Suprapubic skin (tissue), 4 donors: ENCODE measurements at regions not wholly inside any gene's neighbourhood (a gene's known extent, or its start where the extent isn't known, plus 50 kb on each side); places are given as distances from the start of the nearest gene placed in this dataset.

ENCODE experiments used
- DNase-seq, 2 donors: peaks; one replicate each; pipeline ENCODE4 v3.0.0-alpha.2; 2019; ENCODE audit warnings: low spot score in 2 of 2
- H3K27ac ChIP-seq: fragments of 200-600 bp; sonication (generic); one replicate; pipeline ENCODE4 v1.5.1; 2019
- H3K27me3 ChIP-seq: fragments of 200-600 bp; sonication (generic); one replicate; pipeline ENCODE4 v1.5.1; 2019
- H3K36me3 ChIP-seq: fragments of 200-600 bp; sonication (generic); one replicate; pipeline ENCODE4 v1.5.1; 2019
- H3K4me1 ChIP-seq: fragments of 200-600 bp; sonication (generic); one replicate; pipeline ENCODE4 v1.5.1; 2019
- H3K4me3 ChIP-seq: fragments of 200-600 bp; sonication (generic); one replicate; pipeline ENCODE4 v1.5.1; 2019; ENCODE audit warnings: mild to moderate bottlenecking
- H3K9me3 ChIP-seq: fragments of 200-600 bp; sonication (generic); one replicate; pipeline ENCODE4 v1.5.1; 2019
- EP300 ChIP-seq: sonication (generic); formaldehyde crosslinking; IDR thresholded peaks from one replicate; pipeline ENCODE4 v1.6.1; 2017; ENCODE audit warnings: antibody characterized with exemption
- POLR2A ChIP-seq, 2 donors: fragments of 450-650 bp; IDR thresholded peaks; one replicate each; pipeline ENCODE4 v1.6.1; 2017; ENCODE audit warnings: antibody characterized with exemption in 2 of 2, mild to moderate bottlenecking in 2 of 2, moderate library complexity in 2 of 2
- POLR2AphosphoS5 ChIP-seq, 3 donors: sonication (generic); formaldehyde crosslinking; IDR thresholded peaks; one replicate each; pipeline ENCODE4 v1.6.1; 2017; ENCODE audit warnings: antibody characterized with exemption in 3 of 3
- WGBS: methylation state at CpG from one replicate; pipeline ENCODE4 v1.1.5; 2018; 5-methylcytosine and 5-hydroxymethylcytosine counted together
- TF ChIP-seq, protein P1 (sequence below), 2 donors: fragments of 200-600 bp in 1 of 2; fragments of 450-650 bp in 1 of 2; sonication (generic) in 1 of 2; IDR thresholded peaks; one replicate each; pipeline ENCODE4 v1.5.1; 2016 to 2019; ENCODE audit warnings: antibody characterized with exemption in 2 of 2, mild to moderate bottlenecking in 1 of 2, moderate library complexity in 1 of 2

DNA sequence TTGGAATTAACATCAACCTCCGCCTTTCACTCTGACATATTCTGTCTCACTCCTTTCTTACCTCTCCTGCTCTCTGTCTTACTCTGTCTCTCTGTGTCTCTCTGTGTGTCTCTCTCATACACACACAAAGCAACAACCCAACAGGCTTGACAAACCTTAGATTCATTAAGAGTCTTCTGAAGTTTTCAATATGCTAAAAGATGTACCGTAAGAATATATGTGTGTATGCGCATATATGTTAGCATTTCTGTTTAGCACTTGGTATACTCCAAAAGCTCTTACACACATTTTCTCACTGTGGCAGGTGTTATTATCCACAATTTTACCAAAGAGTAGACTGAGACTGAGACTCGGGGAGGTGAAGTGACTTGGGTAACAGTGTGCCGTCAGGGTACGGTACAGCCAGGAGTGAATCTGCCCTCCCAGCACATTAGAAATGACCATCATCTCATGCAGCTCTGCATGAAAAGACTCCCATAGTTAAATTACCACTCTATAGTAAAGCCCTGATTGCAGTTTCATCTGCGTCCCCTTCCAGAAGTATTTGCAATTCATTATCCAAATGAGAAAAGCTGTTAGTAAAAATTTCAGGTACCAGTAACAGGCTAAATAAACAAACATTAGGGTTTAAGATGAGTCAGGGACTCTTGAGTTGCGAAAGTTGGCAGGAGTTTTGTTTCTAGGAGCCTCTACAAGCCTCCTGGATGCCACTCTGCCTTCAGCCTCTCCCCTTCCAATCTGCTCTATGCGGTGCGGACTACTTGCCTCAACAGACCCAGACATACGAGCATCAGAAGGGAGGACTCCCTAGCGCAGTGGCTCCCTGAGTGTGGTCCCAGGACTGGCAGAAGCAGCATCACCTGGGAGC is 195.2 kb upstream of the TMEM45B start:
- no peak for TF ChIP-seq POLR2A (IDR thresholded peaks at IDR 0.05)
- TF ChIP-seq EP300: no peak
- TF ChIP-seq, protein P1, sequence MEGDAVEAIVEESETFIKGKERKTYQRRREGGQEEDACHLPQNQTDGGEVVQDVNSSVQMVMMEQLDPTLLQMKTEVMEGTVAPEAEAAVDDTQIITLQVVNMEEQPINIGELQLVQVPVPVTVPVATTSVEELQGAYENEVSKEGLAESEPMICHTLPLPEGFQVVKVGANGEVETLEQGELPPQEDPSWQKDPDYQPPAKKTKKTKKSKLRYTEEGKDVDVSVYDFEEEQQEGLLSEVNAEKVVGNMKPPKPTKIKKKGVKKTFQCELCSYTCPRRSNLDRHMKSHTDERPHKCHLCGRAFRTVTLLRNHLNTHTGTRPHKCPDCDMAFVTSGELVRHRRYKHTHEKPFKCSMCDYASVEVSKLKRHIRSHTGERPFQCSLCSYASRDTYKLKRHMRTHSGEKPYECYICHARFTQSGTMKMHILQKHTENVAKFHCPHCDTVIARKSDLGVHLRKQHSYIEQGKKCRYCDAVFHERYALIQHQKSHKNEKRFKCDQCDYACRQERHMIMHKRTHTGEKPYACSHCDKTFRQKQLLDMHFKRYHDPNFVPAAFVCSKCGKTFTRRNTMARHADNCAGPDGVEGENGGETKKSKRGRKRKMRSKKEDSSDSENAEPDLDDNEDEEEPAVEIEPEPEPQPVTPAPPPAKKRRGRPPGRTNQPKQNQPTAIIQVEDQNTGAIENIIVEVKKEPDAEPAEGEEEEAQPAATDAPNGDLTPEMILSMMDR (IDR thresholded peaks at IDR 0.05): no peak
- TF ChIP-seq POLR2AphosphoS5 (IDR thresholded peaks at IDR 0.05): no peak
- 77% methylated on average over 12 of the region's 12 CpGs for WGBS
- H3K27me3 ChIP-seq: no peaks in the 10 kb centered on the region
- H3K27ac ChIP-seq: peak overlapping the region; percentile 5
- H3K9me3 ChIP-seq: no peaks in the 10 kb centered on the region
- DNase-seq: no peak
- H3K4me1 ChIP-seq: peaks cover 9% of the 10 kb centered on the region
- H3K36me3 ChIP-seq: no peaks in the 10 kb centered on the region
- H3K4me3 ChIP-seq: no peak overlapping the region

DNA sequence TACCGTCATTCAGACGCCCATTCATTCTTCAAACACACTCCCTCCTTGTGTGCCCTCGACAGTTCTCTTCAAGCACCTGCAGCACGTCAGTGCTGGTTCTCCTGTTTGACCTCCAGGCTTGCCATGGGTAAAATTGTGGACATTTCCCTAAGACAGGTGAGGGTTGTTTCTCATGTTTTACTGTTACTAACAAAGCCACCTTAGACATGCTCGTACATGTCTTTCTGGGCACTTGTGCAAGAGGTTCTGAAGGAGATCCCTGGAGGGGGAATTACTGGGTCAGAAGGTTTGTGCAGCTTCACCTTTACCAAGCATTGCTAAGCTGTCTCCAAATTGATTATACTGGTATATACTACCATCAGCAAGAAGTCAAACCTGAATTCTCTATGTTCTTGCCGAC is 189.7 kb upstream of the TMEM45B start:
- Histone ChIP-seq H3K27me3 (no peaks in the 10 kb centered on the region), H3K9me3 (no peaks in the 10 kb centered on the region), H3K36me3 (no peaks in the 10 kb centered on the region), H3K4me1 (peaks cover 7% of the 10 kb centered on the region), H3K4me3 (no peak overlapping the region), H3K27ac (no peak overlapping the region)
- no peak for TF ChIP-seq EP300
- TF ChIP-seq POLR2AphosphoS5 (IDR thresholded peaks at IDR 0.05): peak in 1 of 3 donors; percentile 24
- DNase-seq: no peak
- 56% methylated on average over 6 of the region's 6 CpGs for WGBS

DNA sequence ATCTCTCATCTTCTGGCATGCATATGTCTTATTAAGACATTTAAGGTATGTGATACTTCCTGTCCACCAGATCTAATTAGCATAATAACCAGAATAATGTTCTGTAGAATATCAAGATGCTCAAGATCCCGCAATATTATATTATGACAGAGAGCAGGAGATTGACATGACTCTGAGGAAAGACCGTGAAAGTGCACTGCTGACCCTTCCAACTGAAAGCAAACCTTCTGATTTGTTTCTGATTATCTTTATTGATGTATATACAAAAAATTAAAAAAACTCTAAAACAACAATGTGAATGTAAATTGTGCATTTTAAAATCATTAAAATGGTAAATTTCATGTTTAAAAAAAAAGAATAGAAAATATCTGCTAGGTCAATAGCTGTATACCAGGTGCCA is 184.4 kb upstream of the TMEM45B start:
- WGBS: 89% methylated on average over 2 of the region's 2 CpGs
- no peaks in the 10 kb centered on the region for H3K36me3 ChIP-seq
- no peaks in the 10 kb centered on the region for H3K9me3 ChIP-seq
- no peaks in the 10 kb centered on the region for H3K4me1 ChIP-seq
- H3K27me3 ChIP-seq: no peaks in the 10 kb centered on the region
- no peak for DNase-seq
- no peak overlapping the region for H3K27ac ChIP-seq
- H3K4me3 ChIP-seq: no peak overlapping the region
- TF ChIP-seq, protein P1 (IDR thresholded peaks at IDR 0.05): no peak
- TF ChIP-seq POLR2AphosphoS5 (IDR thresholded peaks at IDR 0.05) (no peak), POLR2A (IDR thresholded peaks at IDR 0.05) (no peak), EP300 (no peak)

- H3K36me3 ChIP-seq: no peaks in the 10 kb centered on the region
- H3K27me3 ChIP-seq: no peaks in the 10 kb centered on the region
- H3K4me1 ChIP-seq: peaks cover 23% of the 10 kb centered on the region
- H3K4me3 ChIP-seq: no peak overlapping the region
- TF ChIP-seq POLR2A (IDR thresholded peaks at IDR 0.05): no peak
- no peak for TF ChIP-seq EP300
- TF ChIP-seq, protein P1 (IDR thresholded peaks at IDR 0.05): no peak
- no peak for TF ChIP-seq POLR2AphosphoS5 (IDR thresholded peaks at IDR 0.05)
- WGBS: 64% methylated on average over 6 of the region's 6 CpGs
- no peaks in the 10 kb centered on the region for H3K9me3 ChIP-seq
- no peak for DNase-seq
- no peak overlapping the region for H3K27ac ChIP-seq
Observed at GRCh38 chr11:129636926-129637325, 178.7 kb upstream of the TMEM45B start.

DNA sequence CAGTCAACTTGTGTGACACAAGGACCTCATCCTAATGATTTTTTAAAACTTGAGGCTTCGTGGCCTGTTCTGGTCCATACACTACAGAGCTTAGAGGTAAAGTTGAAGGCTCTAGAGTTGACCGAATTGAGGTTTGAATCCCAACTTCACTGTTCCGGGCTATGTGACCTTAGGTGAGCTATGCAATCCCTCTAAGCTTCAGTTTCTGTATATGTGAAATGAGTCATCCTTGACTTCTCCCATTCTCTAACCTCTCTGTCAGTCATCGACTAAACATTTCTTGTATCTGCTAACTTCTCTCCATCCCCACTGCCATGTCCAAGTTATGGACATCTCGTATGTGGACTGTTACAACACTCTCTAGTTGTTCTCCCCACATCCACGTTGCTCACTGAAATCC is 178.2 kb upstream of the TMEM45B start:
- peaks cover 26% of the 10 kb centered on the region for H3K4me1 ChIP-seq
- WGBS: 76% methylated on average over 6 of the region's 6 CpGs
- H3K4me3 ChIP-seq: no peak overlapping the region
- DNase-seq: no peak
- TF ChIP-seq POLR2A (IDR thresholded peaks at IDR 0.05) (no peak), POLR2AphosphoS5 (IDR thresholded peaks at IDR 0.05) (no peak), EP300 (no peak)
- TF ChIP-seq, protein P1 (IDR thresholded peaks at IDR 0.05): no peak
- H3K27me3 ChIP-seq: no peaks in the 10 kb centered on the region
- H3K27ac ChIP-seq: no peak overlapping the region
- no peaks in the 10 kb centered on the region for H3K36me3 ChIP-seq
- no peaks in the 10 kb centered on the region for H3K9me3 ChIP-seq
